RWPE1 (cell line): ENCODE measurements at regions not wholly inside any gene's neighbourhood (a gene's known extent, or its start where the extent isn't known, plus 50 kb on each side); places are given as distances from the start of the nearest gene placed in this dataset.

Source experiments
- CTCF ChIA-PET: fragments of 350-600 bp; sonication (Branson Sonifier 250); formaldehyde crosslinking; extraction: SDS; loops from one replicate; lab custom pipeline; 2021; lab: Yijun Ruan, JAX
- POLR2A ChIA-PET: fragments of 400-600 bp; formaldehyde crosslinking; extraction: SDS; loops from one replicate; lab custom pipeline; 2020; ENCODE audit warnings: antibody characterized with exemption; ENCODE audit not compliant: low non-redundant PET; lab: Yijun Ruan, JAX
- DNase-seq: peaks from one replicate; pipeline ENCODE4 v3.0.0; 2012; ENCODE audit warnings: low spot score
- H3K27ac ChIP-seq: fragments of 450-650 bp; 2 replicates; pipeline ENCODE4 v1.5.1; 2017
- CTCF ChIP-seq: fragments of 450-650 bp; conservative IDR thresholded peaks from 2 replicates; pipeline ENCODE4 v1.5.1; 2017; ENCODE audit warnings: low read depth, mild to moderate bottlenecking

- ChIA-PET CTCF (no interaction called here), POLR2A (no interaction called here)
- no peak overlapping the region for H3K27ac ChIP-seq
- no peak for DNase-seq
- no peak for TF ChIP-seq CTCF
Measured at GRCh38 chr18:8966821-8967220, 135.7 kb upstream of the NDUFV2 start.

DNA sequence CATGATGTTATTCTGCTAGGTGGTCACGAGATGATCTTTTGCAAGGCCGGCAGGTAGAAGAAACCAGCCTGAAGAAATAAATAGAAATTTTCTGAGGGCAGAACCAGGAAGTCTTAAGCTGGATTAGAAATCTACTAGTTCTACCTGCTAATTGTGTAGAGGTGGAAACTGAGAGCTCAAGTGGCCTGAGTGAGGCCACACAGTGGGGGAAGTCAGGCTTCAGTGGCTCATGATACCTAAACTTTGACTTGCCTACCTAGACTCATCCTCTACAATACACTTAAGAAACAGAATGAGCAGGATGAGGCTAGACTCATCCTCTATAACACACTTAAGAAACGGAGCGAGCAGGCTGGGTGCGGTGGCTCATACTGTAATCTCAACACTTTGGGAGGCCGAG lies 134.9 kb upstream of the NDUFV2 start:
- no peak for TF ChIP-seq CTCF
- POLR2A ChIA-PET, result no interaction called here
- CTCF ChIA-PET, result no interaction called here
- no peak overlapping the region for H3K27ac ChIP-seq
- no peak for DNase-seq

DNA sequence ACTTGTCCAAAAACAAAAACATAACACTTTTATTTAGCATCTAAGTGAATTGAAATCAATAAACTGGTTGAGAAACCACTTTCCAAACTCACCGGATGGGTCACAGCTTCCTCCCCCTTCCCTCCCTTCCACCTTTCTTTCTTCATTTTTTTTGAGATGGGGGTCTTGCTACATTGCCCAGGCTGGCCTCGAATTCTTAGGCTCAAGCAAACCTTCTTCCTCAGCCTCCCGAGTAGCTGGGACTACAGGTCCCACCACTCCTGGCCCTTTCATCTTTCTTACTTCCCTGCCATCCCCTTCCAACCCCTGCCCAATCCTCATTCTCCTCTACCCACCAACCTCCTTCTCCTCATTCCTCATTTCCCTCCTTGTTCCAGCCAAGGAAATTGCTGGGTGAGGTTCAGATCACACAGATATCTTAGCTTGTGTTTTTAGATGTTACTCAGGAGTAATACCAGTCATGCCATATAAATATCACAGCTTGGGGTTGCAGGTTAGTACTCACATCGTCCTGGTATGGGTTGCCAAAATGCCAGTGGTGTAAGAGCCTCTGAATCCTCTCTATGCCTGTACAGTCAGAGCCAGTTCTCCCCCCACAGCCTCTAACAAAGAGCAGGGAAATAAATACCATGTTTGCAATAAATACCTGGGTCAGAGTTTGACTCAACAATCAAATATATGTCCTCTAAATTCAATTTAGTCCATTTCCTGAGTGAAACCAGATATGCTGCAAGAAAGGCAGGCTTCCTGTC lies 132.7 kb upstream of the NDUFV2 start:
- H3K27ac ChIP-seq, result no peak overlapping the region
- no peak for TF ChIP-seq CTCF
- no peak for DNase-seq
- CTCF ChIA-PET, result interaction anchor here (1.6 kb wide), 1 partner anchor 13 kb away, joined by 4 read pairs; no protein-coding TSS in a partner anchor
- POLR2A ChIA-PET, result no interaction called here

DNA sequence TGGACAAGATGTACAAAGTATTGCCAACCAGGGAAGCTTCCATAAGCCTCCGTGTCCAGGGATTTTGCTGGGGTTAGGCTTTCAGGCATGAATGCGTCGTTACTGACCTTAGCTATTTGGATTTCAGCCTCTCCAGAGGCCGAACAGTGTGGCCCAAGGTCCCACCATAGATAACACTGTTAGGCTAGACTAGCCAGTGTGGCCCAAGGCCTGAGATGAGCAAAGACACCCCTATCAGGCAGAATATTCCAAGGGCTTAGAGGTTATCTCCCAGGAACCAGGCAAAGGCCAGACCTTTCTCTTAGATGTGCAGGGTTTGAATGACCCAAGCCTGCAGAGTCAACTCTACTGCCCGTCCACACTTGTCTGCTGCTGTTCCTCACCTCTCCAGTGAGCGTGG lies 131.7 kb upstream of the NDUFV2 start:
- no peak for DNase-seq
- CTCF ChIA-PET, result interaction anchor here (0.7 kb wide), 1 partner anchor 551 kb away, joined by 3 read pairs; no protein-coding TSS in a partner anchor
- TF ChIP-seq CTCF, result no peak
- H3K27ac ChIP-seq, result no peak overlapping the region
- POLR2A ChIA-PET, result no interaction called here

- ChIA-PET POLR2A (no interaction called here), CTCF (no interaction called here)
- H3K27ac ChIP-seq, result no peak overlapping the region
- TF ChIP-seq CTCF, result no peak
- DNase-seq, result no peak
Measured at GRCh38 chr18:8972116-8972515, 130.4 kb upstream of the NDUFV2 start.

DNA sequence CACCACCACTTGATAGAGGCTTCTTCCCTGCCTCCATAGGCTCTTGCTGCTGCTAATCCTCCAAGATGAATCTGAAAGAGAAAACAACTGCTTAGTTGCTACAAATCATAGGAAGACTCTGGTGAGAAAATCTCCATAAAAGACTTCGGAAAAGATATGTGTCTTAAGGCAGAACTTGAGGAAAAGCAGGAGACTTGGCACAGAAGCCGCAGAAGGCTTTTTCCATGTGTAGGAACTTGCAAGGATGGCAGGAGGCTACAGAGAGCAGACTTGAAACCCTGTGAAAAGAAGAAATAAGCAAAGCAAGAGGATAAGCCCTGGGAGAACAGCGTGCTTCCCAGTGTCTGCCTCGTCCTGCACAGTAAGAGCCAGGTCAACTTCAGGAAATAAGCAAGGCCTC lies 128.2 kb upstream of the NDUFV2 start:
- CTCF ChIA-PET, result no interaction called here
- no peak overlapping the region for H3K27ac ChIP-seq
- DNase-seq, result no peak
- no peak for TF ChIP-seq CTCF
- POLR2A ChIA-PET, result no interaction called here
